ENCODE measurements at regions not wholly inside any gene's neighbourhood (a gene's known extent, or its start where the extent isn't known, plus 50 kb on each side); places are given as distances from the start of the nearest gene placed in this dataset.

DNA sequence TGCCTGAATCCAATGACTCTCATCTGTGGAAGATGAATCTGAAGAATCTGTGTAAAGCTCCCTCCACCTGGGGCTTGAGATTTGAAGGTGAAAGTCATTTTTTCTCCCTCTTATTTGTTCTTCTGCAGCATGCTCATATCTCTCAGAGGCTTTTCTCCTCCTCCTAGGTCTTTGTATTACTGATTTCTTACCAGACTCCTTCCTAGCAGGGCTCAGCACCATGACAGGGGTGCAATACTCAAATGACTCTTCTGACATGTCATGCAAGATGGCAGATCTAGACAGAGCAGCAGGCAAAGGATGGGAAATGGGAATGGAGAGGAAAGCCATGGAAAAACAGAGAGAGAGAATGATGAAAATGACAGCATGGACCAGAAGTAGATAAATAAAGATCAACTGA lies 118.3 kb downstream of the TMA16 start:
- in situ Hi-C loops (cut with HindIII; ENCODE audit: low pct_ligation_motif_present, low sequenced_read_pairs) = no loop called here
- H3K27ac ChIP-seq = no peak overlapping the region
- no peaks in the 10 kb centered on the region for H3K27me3 ChIP-seq (replicated peaks)
- no peaks in the 10 kb centered on the region for H3K36me3 ChIP-seq (replicated peaks)
- DNase-seq = no peak
- TF ChIP-seq, protein P1, sequence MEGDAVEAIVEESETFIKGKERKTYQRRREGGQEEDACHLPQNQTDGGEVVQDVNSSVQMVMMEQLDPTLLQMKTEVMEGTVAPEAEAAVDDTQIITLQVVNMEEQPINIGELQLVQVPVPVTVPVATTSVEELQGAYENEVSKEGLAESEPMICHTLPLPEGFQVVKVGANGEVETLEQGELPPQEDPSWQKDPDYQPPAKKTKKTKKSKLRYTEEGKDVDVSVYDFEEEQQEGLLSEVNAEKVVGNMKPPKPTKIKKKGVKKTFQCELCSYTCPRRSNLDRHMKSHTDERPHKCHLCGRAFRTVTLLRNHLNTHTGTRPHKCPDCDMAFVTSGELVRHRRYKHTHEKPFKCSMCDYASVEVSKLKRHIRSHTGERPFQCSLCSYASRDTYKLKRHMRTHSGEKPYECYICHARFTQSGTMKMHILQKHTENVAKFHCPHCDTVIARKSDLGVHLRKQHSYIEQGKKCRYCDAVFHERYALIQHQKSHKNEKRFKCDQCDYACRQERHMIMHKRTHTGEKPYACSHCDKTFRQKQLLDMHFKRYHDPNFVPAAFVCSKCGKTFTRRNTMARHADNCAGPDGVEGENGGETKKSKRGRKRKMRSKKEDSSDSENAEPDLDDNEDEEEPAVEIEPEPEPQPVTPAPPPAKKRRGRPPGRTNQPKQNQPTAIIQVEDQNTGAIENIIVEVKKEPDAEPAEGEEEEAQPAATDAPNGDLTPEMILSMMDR (IDR thresholded peaks at IDR 0.05; ENCODE audit: low read depth, low read length, missing control alignments) = no peak
- no peak overlapping the region for H3K4me3 ChIP-seq (ENCODE audit: low read depth, low read length)

DNA sequence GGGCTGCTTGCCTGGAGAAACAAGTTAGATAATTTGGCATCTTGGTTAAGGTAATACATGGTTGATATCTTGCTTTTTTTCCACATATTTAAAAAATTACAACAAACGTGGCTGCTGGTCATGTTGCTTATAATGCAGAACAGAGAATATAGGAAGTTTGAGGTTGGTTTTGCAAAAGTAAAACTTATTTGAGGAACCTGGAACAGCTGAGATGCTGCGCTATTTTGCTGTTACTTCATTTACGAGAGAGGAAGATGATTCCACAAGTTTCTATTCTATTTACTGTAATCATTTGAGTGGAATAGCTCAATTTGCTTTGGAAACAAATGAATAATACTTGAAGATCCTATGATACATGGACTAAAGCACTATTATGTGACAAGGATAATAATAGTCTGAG lies 118.9 kb downstream of the TMA16 start:
- in situ Hi-C loops (cut with HindIII; ENCODE audit: low pct_ligation_motif_present, low sequenced_read_pairs) = no loop called here
- no peak overlapping the region for H3K4me3 ChIP-seq (ENCODE audit: low read depth, low read length)
- no peak for DNase-seq
- TF ChIP-seq, protein P1 (IDR thresholded peaks at IDR 0.05; ENCODE audit: low read depth, low read length, missing control alignments) = no peak
- no peaks in the 10 kb centered on the region for H3K36me3 ChIP-seq (replicated peaks)
- no peak overlapping the region for H3K27ac ChIP-seq
- H3K27me3 ChIP-seq (replicated peaks) = no peaks in the 10 kb centered on the region

DNA sequence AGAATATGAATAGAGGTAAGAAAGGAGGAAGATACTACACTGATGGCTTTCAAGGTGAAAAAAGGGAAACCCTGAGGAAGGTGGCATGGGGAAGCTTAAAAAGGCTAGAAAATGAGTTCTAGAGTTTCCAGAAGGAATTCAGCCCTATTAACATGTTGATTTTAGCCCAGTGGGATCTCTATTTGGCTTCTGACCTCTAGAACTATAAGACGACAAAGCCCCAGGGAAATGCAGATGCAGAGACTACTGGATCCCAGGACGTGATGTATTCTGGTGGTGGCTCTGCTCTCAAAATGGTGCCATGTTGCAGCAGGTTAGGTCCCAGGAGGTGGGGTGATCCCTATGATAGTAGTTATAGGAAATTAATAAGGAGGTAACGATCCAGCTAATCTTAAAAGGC lies 120.4 kb downstream of the TMA16 start:
- H3K4me3 ChIP-seq (ENCODE audit: low read depth, low read length) = no peak overlapping the region
- no peak for DNase-seq
- in situ Hi-C loops (cut with HindIII; ENCODE audit: low pct_ligation_motif_present, low sequenced_read_pairs) = no loop called here
- TF ChIP-seq, protein P1 (IDR thresholded peaks at IDR 0.05; ENCODE audit: low read depth, low read length, missing control alignments) = no peak
- no peaks in the 10 kb centered on the region for H3K27me3 ChIP-seq (replicated peaks)
- H3K27ac ChIP-seq = no peak overlapping the region
- H3K36me3 ChIP-seq (replicated peaks) = no peaks in the 10 kb centered on the region

DNA sequence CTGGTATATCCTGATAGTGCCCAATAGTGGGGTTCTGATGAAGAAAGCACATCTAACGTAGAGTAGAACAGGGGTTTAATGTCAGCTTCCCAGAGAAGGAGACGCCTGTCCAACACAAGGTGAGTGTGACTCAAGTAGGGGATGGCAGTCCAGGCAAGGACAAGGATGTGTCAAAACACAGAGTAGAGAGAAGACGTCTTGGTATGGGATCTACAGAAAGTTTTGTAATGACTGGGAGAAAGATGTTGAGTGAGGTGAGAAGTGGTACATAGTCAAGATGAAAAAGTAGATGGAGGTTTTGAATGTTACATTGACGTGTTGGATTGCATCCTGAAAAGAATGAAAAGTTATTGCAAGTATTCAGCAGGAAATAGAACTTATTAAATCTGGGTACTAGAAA lies 124.4 kb downstream of the TMA16 start:
- Histone ChIP-seq H3K27ac (no peak overlapping the region), H3K27me3 (replicated peaks) (no peaks in the 10 kb centered on the region), H3K4me3 (ENCODE audit: low read depth, low read length) (no peak overlapping the region), H3K36me3 (replicated peaks) (no peaks in the 10 kb centered on the region)
- TF ChIP-seq, protein P1 (IDR thresholded peaks at IDR 0.05; ENCODE audit: low read depth, low read length, missing control alignments) = no peak
- DNase-seq = no peak
- in situ Hi-C loops (cut with HindIII; ENCODE audit: low pct_ligation_motif_present, low sequenced_read_pairs) = no loop called here

DNA sequence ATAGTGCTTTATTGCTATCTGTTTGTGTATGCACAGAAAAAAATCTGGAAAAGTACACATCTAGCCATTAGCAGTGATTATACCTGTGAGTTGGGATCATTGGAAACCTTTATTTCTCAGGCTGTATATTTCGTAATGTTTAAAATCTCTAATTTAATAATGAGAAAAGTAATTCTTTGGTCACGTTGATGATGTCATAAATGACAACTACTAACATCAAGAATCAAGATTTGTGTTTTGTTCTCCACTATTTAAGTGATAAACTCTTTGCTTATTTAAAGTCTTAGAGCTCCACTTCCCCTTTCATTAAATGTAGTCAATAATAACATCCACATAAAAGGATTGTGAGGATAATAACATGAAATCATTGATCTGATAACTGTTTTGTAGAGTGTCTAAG lies 126.2 kb downstream of the TMA16 start:
- Histone ChIP-seq H3K36me3 (replicated peaks) (no peaks in the 10 kb centered on the region), H3K4me3 (ENCODE audit: low read depth, low read length) (no peak overlapping the region), H3K27ac (no peak overlapping the region), H3K27me3 (replicated peaks) (no peaks in the 10 kb centered on the region)
- TF ChIP-seq, protein P1 (IDR thresholded peaks at IDR 0.05; ENCODE audit: low read depth, low read length, missing control alignments) = no peak
- no peak for DNase-seq
- in situ Hi-C loops (cut with HindIII; ENCODE audit: low pct_ligation_motif_present, low sequenced_read_pairs) = no loop called here

DNA sequence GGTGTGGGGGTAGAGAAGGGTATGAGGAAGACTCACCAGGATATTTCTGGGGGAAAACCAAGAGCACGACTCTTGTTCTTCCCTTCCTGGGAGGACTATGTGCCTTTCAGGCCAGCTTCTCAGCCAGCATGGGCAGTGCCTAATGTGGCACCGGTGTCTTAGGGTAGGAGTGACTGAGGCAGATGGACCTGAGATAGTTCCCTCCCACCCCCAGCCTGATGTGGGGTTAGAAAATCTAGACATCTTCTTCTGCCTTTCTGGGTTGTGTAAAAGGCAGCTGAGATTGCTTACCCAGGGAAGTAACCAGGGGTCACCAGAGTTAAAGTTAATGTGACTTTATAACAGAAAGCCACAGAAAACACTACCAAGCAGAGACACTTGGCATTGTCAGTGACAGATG lies 127.3 kb downstream of the TMA16 start:
- no peaks in the 10 kb centered on the region for H3K27me3 ChIP-seq (replicated peaks)
- H3K4me3 ChIP-seq (ENCODE audit: low read depth, low read length) = no peak overlapping the region
- H3K27ac ChIP-seq = no peak overlapping the region
- DNase-seq = no peak
- TF ChIP-seq, protein P1 (IDR thresholded peaks at IDR 0.05; ENCODE audit: low read depth, low read length, missing control alignments) = no peak
- H3K36me3 ChIP-seq (replicated peaks) = no peaks in the 10 kb centered on the region
- in situ Hi-C loops (cut with HindIII; ENCODE audit: low pct_ligation_motif_present, low sequenced_read_pairs) = no loop called here
